A673 (cell line): ENCODE measurements at regions not wholly inside any gene's neighbourhood (a gene's known extent, or its start where the extent isn't known, plus 50 kb on each side); places are given as distances from the start of the nearest gene placed in this dataset.

Experiments
- EZH2 ChIP-seq: fragments of 200-600 bp; sonication (generic); IDR thresholded peaks from 2 replicates; pipeline ENCODE4 v1.6.1; 2017; ENCODE audit warnings: borderline replicate concordance, low read depth, mild to moderate bottlenecking, mixed read lengths, antibody characterized with exemption, low read length; ENCODE audit not compliant: poor library complexity, severe bottlenecking
- TF ChIP-seq, protein P1 (sequence below): fragments of 300-800, 200-600 bp; sonication (generic); conservative IDR thresholded peaks from 2 replicates; pipeline ENCODE4 v1.5.1; 2017; ENCODE audit warnings: low read depth, mild to moderate bottlenecking, antibody characterized with exemption, low read length, moderate library complexity, mixed read lengths

DNA sequence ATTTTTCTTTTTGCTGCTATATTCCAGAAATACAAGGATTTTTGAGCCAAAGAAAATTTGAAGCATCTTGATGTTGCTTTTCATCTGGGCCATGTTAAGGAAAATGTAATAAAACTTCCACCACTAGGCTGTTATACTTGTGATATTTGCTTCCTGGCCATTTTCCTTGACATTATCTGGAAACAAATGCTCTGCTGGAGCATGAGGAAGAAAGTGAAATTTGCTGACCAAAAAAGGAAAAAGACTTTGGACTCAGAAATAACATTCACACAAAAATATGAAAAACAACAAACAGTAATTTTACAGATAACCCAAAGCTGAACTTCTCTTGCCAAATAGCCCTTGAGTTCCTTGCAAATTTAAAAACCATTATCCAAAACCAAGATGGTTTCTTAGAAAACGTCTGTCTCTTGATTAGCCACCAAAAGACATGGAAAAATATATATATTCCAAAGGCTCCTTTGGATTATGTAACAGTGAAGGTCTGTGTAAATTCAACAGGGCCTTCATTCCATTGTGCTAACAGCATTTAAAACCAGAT, 344.5 kb downstream of the LMX1A start:
- TF ChIP-seq EZH2: no peak
- TF ChIP-seq, protein P1, sequence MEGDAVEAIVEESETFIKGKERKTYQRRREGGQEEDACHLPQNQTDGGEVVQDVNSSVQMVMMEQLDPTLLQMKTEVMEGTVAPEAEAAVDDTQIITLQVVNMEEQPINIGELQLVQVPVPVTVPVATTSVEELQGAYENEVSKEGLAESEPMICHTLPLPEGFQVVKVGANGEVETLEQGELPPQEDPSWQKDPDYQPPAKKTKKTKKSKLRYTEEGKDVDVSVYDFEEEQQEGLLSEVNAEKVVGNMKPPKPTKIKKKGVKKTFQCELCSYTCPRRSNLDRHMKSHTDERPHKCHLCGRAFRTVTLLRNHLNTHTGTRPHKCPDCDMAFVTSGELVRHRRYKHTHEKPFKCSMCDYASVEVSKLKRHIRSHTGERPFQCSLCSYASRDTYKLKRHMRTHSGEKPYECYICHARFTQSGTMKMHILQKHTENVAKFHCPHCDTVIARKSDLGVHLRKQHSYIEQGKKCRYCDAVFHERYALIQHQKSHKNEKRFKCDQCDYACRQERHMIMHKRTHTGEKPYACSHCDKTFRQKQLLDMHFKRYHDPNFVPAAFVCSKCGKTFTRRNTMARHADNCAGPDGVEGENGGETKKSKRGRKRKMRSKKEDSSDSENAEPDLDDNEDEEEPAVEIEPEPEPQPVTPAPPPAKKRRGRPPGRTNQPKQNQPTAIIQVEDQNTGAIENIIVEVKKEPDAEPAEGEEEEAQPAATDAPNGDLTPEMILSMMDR: no peak
